Transverse colon (tissue), 4 donors: ENCODE measurements at regions not wholly inside any gene's neighbourhood (a gene's known extent, or its start where the extent isn't known, plus 50 kb on each side); places are given as distances from the start of the nearest gene placed in this dataset.

Experiments used
- DNase-seq: peaks from one replicate; pipeline ENCODE4 v3.0.0-alpha.2; 2019
- H3K27ac ChIP-seq, 4 donors: fragments of 200-600 bp; sonication (generic); 2 replicates each; pipeline ENCODE4 v1.5.1; 2016 to 2018; ENCODE audit warnings: inconsistent platforms in 4 of 4
- H3K27me3 ChIP-seq: fragments of 200-600 bp; sonication (generic); 2 replicates; pipeline ENCODE4 v1.5.1; 2017; ENCODE audit warnings: inconsistent platforms
- H3K36me3 ChIP-seq, 4 donors: fragments of 200-600 bp; sonication (generic); 2 replicates each; pipeline ENCODE4 v1.5.1; 2017 to 2019; ENCODE audit warnings: inconsistent platforms in 4 of 4
- H3K4me1 ChIP-seq, 4 donors: fragments of 200-600 bp; sonication (generic); 2 replicates each; pipeline ENCODE4 v1.5.1; 2017 to 2020; ENCODE audit warnings: inconsistent platforms in 4 of 4
- H3K4me3 ChIP-seq, 4 donors: fragments of 200-600 bp; sonication (generic); 1 replicate in 1 of 4; 2 replicates in 3 of 4; pipeline versions ENCODE4 v1.5.1 to v1.6.1; 2017 to 2019; ENCODE audit warnings: inconsistent platforms in 4 of 4
- H3K9me3 ChIP-seq, 2 donors: fragments of 200-600 bp; sonication (generic); 2 replicates each; pipeline ENCODE4 v1.5.1; 2017 to 2019; ENCODE audit warnings: inconsistent platforms in 2 of 2
- CTCF ChIP-seq, 5 experiments: fragments of 200-600 bp in 3 of 5; fragments of 450-650 bp in 2 of 5; sonication (generic) in 3 of 5; IDR thresholded peaks; 1 replicate in 2 of 5; 2 replicates in 3 of 5; pipeline ENCODE4 v1.5.1; 2016 to 2017; ENCODE audit warnings: antibody characterized with exemption in 5 of 5, inconsistent platforms in 3 of 5, mild to moderate bottlenecking in 2 of 5, moderate library complexity in 1 of 5
- EP300 ChIP-seq: sonication (generic); formaldehyde crosslinking; IDR thresholded peaks from one replicate; pipeline ENCODE4 v1.6.1; 2017; ENCODE audit warnings: antibody characterized with exemption, low read depth
- POLR2A ChIP-seq: fragments of 450-650 bp; IDR thresholded peaks from one replicate; pipeline ENCODE4 v1.6.1; 2016; ENCODE audit warnings: antibody characterized with exemption, mild to moderate bottlenecking, moderate library complexity
- POLR2AphosphoS5 ChIP-seq, 3 donors: sonication (generic); formaldehyde crosslinking; IDR thresholded peaks; one replicate each; pipeline ENCODE4 v1.6.1; 2016; ENCODE audit warnings: antibody characterized with exemption in 3 of 3
- WGBS, 2 donors: methylation state at CpG; one replicate each; pipeline ENCODE4 v1.1.5; 2018; ENCODE audit warnings: low coverage in 1 of 2; 5-methylcytosine and 5-hydroxymethylcytosine counted together
- in situ Hi-C, 4 donors: fragments of 200-750 bp; cut with MboI; loops; one replicate each; pipeline versions ENCODE4 v1.15.0 to v1.15.1; 2017; ENCODE audit warnings: low sequenced_read_pairs in 3 of 4, low pct_ligation_motif_present in 1 of 4, low pct_unique_long_range_greater_than_20kb in 1 of 4
- intact Hi-C: fragments of 100-400 bp; cut with DNase I; formaldehyde crosslinking; loops from one replicate; pipeline ENCODE4 v1.15.1; 2023; ENCODE audit warnings: low total_unique reads

GRCh38 chr2:168392797-168393196 is 63.3 kb upstream of the CERS6 start:
- no peaks in the 10 kb centered on the region for H3K27me3 ChIP-seq
- no peak overlapping the region for H3K4me3 ChIP-seq
- intact Hi-C loops: no loop called here
- DNase-seq: no peak
- 93 to 97% methylated on average over 4 of the region's 4 CpGs for WGBS, 2 donors
- TF ChIP-seq CTCF (IDR thresholded peaks at IDR 0.05) (no peak), EP300 (no peak), POLR2AphosphoS5 (IDR thresholded peaks at IDR 0.05) (no peak), POLR2A (no peak)
- no peaks in the 10 kb centered on the region for H3K4me1 ChIP-seq
- no peaks in the 10 kb centered on the region for H3K9me3 ChIP-seq
- no peaks in the 10 kb centered on the region for H3K36me3 ChIP-seq
- no peak overlapping the region for H3K27ac ChIP-seq
- in situ Hi-C loops: no loop called here

GRCh38 chr2:168394262-168394661 is 61.8 kb upstream of the CERS6 start:
- TF ChIP-seq POLR2AphosphoS5 (IDR thresholded peaks at IDR 0.05): no peak
- TF ChIP-seq EP300: no peak
- TF ChIP-seq CTCF (IDR thresholded peaks at IDR 0.05): no peak
- TF ChIP-seq POLR2A: no peak
- Histone ChIP-seq H3K27ac (no peak overlapping the region), H3K9me3 (peaks cover 0 to 3% of the 10 kb centered on the region in 2 donors), H3K36me3 (no peaks in the 10 kb centered on the region), H3K4me3 (no peak overlapping the region), H3K4me1 (peaks cover 0 to 4% (median 0%) of the 10 kb centered on the region in 4 donors), H3K27me3 (no peaks in the 10 kb centered on the region)
- in situ Hi-C loops (no loop called here), intact Hi-C loops (no loop called here)
- no peak for DNase-seq

- H3K36me3 ChIP-seq: no peaks in the 10 kb centered on the region
- 80 to 88% methylated on average over 2 of the region's 2 CpGs for WGBS, 2 donors
- intact Hi-C loops (no loop called here), in situ Hi-C loops (no loop called here)
- H3K9me3 ChIP-seq: peaks cover 0 to 3% of the 10 kb centered on the region in 2 donors
- DNase-seq: no peak
- no peaks in the 10 kb centered on the region for H3K27me3 ChIP-seq
- no peak overlapping the region for H3K4me3 ChIP-seq
- TF ChIP-seq POLR2AphosphoS5 (IDR thresholded peaks at IDR 0.05) (no peak), CTCF (IDR thresholded peaks at IDR 0.05) (no peak), EP300 (no peak), POLR2A (no peak)
- no peak overlapping the region for H3K27ac ChIP-seq
- H3K4me1 ChIP-seq: peaks cover 0 to 4% (median 0%) of the 10 kb centered on the region in 4 donors
Observed at GRCh38 chr2:168396131-168396530, 59.9 kb upstream of the CERS6 start.

- WGBS, 2 donors: 80 to 89% methylated on average over 1 to 2 of the region's 2 CpGs
- in situ Hi-C loops: no loop called here
Observed at GRCh38 chr2:168397629-168398028, 58.4 kb upstream of the CERS6 start.

More at GRCh38 chr2:168397629-168398028, 58.4 kb upstream of the CERS6 start:
- Histone ChIP-seq H3K4me3 (no peak overlapping the region), H3K4me1 (peaks cover 0 to 12% (median 5%) of the 10 kb centered on the region in 4 donors), H3K27me3 (no peaks in the 10 kb centered on the region), H3K27ac (no peak overlapping the region), H3K36me3 (no peaks in the 10 kb centered on the region), H3K9me3 (peaks cover 0 to 3% of the 10 kb centered on the region in 2 donors)
- intact Hi-C loops: no loop called here
- no peak for DNase-seq
- no peak for TF ChIP-seq EP300
- TF ChIP-seq POLR2A: no peak
- TF ChIP-seq CTCF (IDR thresholded peaks at IDR 0.05): no peak
- no peak for TF ChIP-seq POLR2AphosphoS5 (IDR thresholded peaks at IDR 0.05)
